ENCODE measurements at regions not wholly inside any gene's neighbourhood (a gene's known extent, or its start where the extent isn't known, plus 50 kb on each side); places are given as distances from the start of the nearest gene placed in this dataset.

DNA sequence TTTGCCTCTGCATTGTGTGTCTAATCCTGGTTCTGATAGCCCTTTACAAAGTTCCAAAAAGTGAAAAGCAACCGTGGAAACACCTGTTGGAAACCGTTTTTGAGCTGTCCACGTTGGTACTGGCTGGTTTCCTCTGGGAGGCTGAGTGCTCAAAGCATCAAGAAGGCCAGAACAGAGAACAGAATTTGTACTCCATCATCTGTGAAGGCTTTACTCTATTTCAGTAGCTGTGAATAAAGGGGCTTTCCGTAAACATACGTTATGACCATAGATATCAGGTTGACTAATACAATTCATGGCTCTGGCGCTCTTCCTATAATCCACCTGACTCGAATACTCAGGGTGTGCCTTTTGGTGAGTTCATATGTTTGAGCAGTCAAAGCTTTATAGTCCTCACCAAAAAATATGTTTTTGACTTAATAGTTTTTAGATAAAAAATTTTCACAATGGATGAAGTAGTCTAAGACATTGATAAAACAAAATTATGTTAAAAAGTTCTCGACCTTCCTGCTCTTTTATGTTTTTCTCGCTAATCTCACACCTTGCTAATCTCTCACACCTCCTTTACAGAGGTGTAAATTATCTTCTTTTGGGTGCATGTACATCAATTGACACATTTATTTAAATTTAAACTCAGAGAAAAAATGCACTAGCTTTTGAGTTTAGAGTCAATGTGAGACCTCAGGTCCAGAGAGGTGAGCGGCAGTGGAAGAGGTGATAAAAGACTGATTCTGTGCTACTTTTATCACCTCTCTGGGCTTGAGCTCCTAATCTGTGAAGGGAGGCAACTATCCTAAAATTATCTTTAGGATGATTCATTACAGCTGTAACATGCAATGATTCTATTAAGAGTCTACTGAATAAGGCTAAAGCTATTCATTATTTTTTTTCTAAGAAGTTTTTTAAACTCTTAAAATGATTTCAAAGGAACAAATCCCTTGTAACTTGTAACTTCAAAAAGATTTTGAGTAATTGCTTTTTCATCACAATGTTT is 65.3 kb downstream of the CXCR4 start (continued):
- TF ChIP-seq NR2C2 (IDR thresholded peaks at IDR 0.05; ENCODE audit: borderline replicate concordance, control insufficient read depth, insufficient read length, low read depth) (no peak), HDAC2 (IDR thresholded peaks at IDR 0.05) (no peak), SIX5 (IDR thresholded peaks at IDR 0.05; ENCODE audit: low read depth, low read length, severe bottlenecking) (no peak), RAD51 (IDR thresholded peaks at IDR 0.05) (no peak), GABPA (IDR thresholded peaks at IDR 0.05; ENCODE audit: low read depth) (no peak), MXI1 (IDR thresholded peaks at IDR 0.05; ENCODE audit: low read depth, low read length) (0 out of 2 replicates have a peak, but pooled peaks have one; percentile 37), SP1 (IDR thresholded peaks at IDR 0.05; ENCODE audit: low read depth, low read length) (no peak), KAT2A (conservative IDR thresholded peaks at IDR 0.05; ENCODE audit: control insufficient read depth, low read depth, low read length) (no peak), RBBP5 (conservative IDR thresholded peaks at IDR 0.05) (no peak), ZNF24 (IDR thresholded peaks at IDR 0.05) (peak; percentile 82; the same call in 1 of the 2 replicates), TCF7 (IDR thresholded peaks at IDR 0.05; ENCODE audit: borderline replicate concordance) (no peak), HCFC1 (IDR thresholded peaks at IDR 0.05; ENCODE audit: low read length) (no peak), RUNX3 (IDR thresholded peaks at IDR 0.05; ENCODE audit: low read length) (peak; percentile 60), STAT3 (IDR thresholded peaks at IDR 0.05; ENCODE audit: low read depth, low read length) (no peak)
- TF ChIP-seq, protein P1, sequence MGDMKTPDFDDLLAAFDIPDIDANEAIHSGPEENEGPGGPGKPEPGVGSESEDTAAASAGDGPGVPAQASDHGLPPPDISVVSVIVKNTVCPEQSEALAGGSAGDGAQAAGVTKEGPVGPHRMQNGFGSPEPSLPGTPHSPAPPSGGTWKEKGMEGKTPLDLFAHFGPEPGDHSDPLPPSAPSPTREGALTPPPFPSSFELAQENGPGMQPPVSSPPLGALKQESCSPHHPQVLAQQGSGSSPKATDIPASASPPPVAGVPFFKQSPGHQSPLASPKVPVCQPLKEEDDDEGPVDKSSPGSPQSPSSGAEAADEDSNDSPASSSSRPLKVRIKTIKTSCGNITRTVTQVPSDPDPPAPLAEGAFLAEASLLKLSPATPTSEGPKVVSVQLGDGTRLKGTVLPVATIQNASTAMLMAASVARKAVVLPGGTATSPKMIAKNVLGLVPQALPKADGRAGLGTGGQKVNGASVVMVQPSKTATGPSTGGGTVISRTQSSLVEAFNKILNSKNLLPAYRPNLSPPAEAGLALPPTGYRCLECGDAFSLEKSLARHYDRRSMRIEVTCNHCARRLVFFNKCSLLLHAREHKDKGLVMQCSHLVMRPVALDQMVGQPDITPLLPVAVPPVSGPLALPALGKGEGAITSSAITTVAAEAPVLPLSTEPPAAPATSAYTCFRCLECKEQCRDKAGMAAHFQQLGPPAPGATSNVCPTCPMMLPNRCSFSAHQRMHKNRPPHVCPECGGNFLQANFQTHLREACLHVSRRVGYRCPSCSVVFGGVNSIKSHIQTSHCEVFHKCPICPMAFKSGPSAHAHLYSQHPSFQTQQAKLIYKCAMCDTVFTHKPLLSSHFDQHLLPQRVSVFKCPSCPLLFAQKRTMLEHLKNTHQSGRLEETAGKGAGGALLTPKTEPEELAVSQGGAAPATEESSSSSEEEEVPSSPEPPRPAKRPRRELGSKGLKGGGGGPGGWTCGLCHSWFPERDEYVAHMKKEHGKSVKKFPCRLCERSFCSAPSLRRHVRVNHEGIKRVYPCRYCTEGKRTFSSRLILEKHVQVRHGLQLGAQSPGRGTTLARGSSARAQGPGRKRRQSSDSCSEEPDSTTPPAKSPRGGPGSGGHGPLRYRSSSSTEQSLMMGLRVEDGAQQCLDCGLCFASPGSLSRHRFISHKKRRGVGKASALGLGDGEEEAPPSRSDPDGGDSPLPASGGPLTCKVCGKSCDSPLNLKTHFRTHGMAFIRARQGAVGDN (IDR thresholded peaks at IDR 0.05), result peak; percentile 59
- TF ChIP-seq, protein P2, sequence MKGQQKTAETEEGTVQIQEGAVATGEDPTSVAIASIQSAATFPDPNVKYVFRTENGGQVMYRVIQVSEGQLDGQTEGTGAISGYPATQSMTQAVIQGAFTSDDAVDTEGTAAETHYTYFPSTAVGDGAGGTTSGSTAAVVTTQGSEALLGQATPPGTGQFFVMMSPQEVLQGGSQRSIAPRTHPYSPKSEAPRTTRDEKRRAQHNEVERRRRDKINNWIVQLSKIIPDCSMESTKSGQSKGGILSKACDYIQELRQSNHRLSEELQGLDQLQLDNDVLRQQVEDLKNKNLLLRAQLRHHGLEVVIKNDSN (IDR thresholded peaks at IDR 0.05; ENCODE audit: borderline replicate concordance, extremely low read length, insufficient read depth, low read depth, low read length), result no peak
- TF ChIP-seq, protein P3, sequence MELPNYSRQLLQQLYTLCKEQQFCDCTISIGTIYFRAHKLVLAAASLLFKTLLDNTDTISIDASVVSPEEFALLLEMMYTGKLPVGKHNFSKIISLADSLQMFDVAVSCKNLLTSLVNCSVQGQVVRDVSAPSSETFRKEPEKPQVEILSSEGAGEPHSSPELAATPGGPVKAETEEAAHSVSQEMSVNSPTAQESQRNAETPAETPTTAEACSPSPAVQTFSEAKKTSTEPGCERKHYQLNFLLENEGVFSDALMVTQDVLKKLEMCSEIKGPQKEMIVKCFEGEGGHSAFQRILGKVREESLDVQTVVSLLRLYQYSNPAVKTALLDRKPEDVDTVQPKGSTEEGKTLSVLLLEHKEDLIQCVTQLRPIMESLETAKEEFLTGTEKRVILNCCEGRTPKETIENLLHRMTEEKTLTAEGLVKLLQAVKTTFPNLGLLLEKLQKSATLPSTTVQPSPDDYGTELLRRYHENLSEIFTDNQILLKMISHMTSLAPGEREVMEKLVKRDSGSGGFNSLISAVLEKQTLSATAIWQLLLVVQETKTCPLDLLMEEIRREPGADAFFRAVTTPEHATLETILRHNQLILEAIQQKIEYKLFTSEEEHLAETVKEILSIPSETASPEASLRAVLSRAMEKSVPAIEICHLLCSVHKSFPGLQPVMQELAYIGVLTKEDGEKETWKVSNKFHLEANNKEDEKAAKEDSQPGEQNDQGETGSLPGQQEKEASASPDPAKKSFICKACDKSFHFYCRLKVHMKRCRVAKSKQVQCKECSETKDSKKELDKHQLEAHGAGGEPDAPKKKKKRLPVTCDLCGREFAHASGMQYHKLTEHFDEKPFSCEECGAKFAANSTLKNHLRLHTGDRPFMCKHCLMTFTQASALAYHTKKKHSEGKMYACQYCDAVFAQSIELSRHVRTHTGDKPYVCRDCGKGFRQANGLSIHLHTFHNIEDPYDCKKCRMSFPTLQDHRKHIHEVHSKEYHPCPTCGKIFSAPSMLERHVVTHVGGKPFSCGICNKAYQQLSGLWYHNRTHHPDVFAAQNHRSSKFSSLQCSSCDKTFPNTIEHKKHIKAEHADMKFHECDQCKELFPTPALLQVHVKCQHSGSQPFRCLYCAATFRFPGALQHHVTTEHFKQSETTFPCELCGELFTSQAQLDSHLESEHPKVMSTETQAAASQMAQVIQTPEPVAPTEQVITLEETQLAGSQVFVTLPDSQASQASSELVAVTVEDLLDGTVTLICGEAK (IDR thresholded peaks at IDR 0.05; ENCODE audit: borderline replicate concordance), result no peak
- TF ChIP-seq, protein P4, sequence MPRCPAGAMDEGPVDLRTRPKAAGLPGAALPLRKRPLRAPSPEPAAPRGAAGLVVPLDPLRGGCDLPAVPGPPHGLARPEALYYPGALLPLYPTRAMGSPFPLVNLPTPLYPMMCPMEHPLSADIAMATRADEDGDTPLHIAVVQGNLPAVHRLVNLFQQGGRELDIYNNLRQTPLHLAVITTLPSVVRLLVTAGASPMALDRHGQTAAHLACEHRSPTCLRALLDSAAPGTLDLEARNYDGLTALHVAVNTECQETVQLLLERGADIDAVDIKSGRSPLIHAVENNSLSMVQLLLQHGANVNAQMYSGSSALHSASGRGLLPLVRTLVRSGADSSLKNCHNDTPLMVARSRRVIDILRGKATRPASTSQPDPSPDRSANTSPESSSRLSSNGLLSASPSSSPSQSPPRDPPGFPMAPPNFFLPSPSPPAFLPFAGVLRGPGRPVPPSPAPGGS (IDR thresholded peaks at IDR 0.05; ENCODE audit: borderline replicate concordance, insufficient read depth, low read depth, low read length, poor library complexity, severe bottlenecking), result peak; percentile 13
